GM19023 (cell line): ENCODE measurements at regions not wholly inside any gene's neighbourhood (a gene's known extent, or its start where the extent isn't known, plus 50 kb on each side); places are given as distances from the start of the nearest gene placed in this dataset.
"Not testable (repeated sequence)": the region's sequence is repeated elsewhere in the genome, so short reads cannot be mapped to it uniquely, and the experiment has no call there.

Source experiments
- ATAC-seq: cut with Tn5 transposase; IDR thresholded peaks from one replicate; pipeline ENCODE4 v1.9.1; 2021; ENCODE audit warnings: mild to moderate bottlenecking, moderate library complexity; ENCODE audit not compliant: unreplicated experiment

- ATAC-seq = no peak
Observed at GRCh38 chr6:141131616-141132015, 1001.1 kb upstream of the GJE1 start.

- no peak for ATAC-seq
Observed at GRCh38 chr6:141123497-141123896, 1009.2 kb upstream of the GJE1 start.

- no peak for ATAC-seq
Observed at GRCh38 chr6:141123049-141123448, 1009.7 kb upstream of the GJE1 start.

- ATAC-seq = no peak
Observed at GRCh38 chr6:141118991-141119390, 1013.7 kb upstream of the GJE1 start.

GRCh38 chr6:141117874-141118273 lies 1014.9 kb upstream of the GJE1 start:
- ATAC-seq = no peak

GRCh38 chr6:141110481-141110880 lies 1022.2 kb upstream of the GJE1 start:
- ATAC-seq = no peak

- no peak for ATAC-seq
Observed at GRCh38 chr6:141107591-141108160, 1025.0 kb upstream of the GJE1 start.

GRCh38 chr6:141105481-141105880 lies 1027.2 kb upstream of the GJE1 start:
- ATAC-seq = no peak

- ATAC-seq = no peak
Observed at GRCh38 chr6:141103246-141103645, 1029.5 kb upstream of the GJE1 start.

GRCh38 chr6:141097471-141097870 lies 1035.3 kb upstream of the GJE1 start:
- ATAC-seq = no peak

GRCh38 chr6:141095308-141095707 lies 1037.4 kb upstream of the GJE1 start:
- no peak for ATAC-seq

- no peak for ATAC-seq
Observed at GRCh38 chr6:141088171-141088570, 1044.6 kb upstream of the GJE1 start.

- ATAC-seq = peak; percentile 79
Observed at GRCh38 chr6:141077355-141078333, 1055.1 kb upstream of the GJE1 start.

GRCh38 chr6:141057761-141058160 lies 1075.0 kb upstream of the GJE1 start:
- ATAC-seq = no peak

GRCh38 chr6:141056945-141057625 lies 1075.6 kb upstream of the GJE1 start:
- no peak for ATAC-seq

GRCh38 chr6:141050471-141050870 lies 1082.3 kb upstream of the GJE1 start:
- no peak for ATAC-seq

GRCh38 chr6:141048451-141048850 lies 1084.3 kb upstream of the GJE1 start:
- ATAC-seq = no peak

GRCh38 chr6:141046496-141046895 lies 1086.2 kb upstream of the GJE1 start:
- ATAC-seq = not testable (repeated sequence)

GRCh38 chr6:141041596-141042087 lies 1091.1 kb upstream of the GJE1 start:
- no peak for ATAC-seq

- ATAC-seq = no peak
Observed at GRCh38 chr6:141035312-141036200, 1097.2 kb upstream of the GJE1 start.
